NCI-H2081 (cell line): ENCODE measurements at regions not wholly inside any gene's neighbourhood (a gene's known extent, or its start where the extent isn't known, plus 50 kb on each side); places are given as distances from the start of the nearest gene placed in this dataset.
"Not testable (repeated sequence)": the region's sequence is repeated elsewhere in the genome, so short reads cannot be mapped to it uniquely, and the experiment has no call there.

ENCODE experiments used
- DNase-seq, 2 experiments: peaks; one replicate each; lab custom pipeline; 2025; lab: John Stamatoyannopoulos, UW

DNA sequence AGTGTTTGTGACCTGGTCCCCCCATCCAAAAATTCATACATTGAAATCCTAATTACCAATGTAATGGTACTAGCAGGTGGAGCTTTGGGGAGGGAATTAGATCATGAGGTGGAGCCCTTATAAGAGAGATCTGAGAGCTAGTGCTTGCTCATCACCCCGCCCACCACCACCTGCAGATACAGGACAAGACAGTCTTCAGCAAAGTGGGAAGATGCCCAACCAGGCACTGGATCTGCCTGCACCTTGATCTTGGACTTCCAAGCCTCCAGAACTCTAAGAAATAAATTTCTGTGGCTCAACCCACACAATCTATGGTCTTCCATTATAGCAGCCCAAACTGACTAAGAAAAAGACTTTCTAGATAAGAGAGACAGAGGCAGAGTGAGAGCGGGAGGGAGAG lies 343.4 kb downstream of the LRRIQ3 start:
- DNase-seq = no peak

DNA sequence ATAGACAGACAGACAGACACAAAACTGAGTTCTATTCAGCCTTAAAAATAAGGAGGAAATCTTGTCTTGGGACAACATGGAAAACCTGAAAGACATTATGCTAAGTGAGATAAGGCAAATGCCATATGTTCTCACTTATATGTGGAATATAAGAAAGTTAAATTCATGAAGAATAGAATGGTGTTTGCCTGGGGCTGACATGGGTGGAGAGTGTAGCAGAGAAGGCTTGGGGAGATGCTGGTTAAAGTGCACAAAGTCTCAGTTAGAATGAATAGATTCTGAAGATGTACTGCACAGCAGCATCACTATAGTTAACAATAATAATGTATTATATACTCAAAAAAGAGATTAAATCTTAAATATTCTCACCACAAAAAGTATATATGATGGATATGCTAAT lies 355.5 kb downstream of the LRRIQ3 start:
- DNase-seq = no peak

DNA sequence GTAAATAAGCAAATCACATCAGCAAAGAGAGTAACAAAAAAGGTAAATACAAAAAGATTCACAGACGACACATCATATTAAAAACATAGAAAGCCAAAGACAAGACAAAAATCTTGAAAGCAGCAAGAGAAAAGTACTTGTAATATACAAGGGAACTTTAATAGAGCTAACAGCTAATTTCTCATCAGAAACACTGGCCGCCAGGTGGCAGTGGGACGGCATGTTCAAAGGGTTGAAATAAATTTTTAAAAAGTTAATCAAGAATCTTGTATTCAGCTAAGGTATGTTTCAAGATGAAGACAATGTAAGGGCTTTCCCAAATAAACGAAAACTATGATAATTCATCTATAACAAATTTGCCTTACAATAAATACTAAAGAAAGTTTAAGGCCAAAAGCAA lies 358.1 kb downstream of the LRRIQ3 start:
- peak in 1 of 2 experiments; percentile 10 for DNase-seq

DNA sequence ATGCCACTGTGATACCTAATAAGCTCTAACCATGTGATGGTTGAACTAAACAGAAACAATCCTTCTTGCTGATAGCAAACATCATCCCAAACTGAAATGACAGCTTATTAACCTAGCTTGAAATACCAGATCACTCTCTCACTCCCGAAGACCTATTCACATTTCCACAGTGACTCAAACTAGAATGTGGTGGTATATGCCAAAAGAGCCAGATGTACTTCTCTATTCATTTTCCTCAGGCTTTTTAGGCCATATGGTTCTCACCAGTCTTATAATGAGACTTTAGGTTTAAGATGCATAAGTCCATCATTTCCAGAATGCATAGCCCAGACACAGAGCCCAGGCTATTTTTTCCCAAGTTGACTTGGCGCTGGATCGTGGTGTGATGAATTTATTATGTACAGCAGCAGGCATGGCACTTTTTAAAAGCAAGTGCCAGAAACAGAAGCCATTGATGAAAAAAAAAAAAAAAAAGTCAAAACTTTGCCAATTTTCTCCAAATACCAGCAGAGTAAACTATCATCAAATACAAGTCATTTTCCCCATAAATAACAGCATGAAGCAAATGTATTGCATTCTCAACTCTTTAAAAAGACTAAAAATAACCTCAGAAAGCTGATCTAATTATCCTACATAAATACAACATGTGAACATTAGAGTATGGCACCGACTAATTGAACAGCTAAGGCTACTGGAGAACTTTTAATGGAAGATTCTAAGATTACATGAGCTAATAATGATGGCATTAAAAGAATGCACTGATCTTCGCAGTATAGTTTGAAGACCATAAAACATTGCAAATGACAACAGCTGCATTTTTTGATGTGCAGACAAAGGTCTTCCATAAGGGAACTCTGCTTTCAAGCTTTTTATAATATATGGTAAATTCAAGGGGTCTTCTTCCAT lies 365.4 kb downstream of the LRRIQ3 start:
- DNase-seq = no peak

DNA sequence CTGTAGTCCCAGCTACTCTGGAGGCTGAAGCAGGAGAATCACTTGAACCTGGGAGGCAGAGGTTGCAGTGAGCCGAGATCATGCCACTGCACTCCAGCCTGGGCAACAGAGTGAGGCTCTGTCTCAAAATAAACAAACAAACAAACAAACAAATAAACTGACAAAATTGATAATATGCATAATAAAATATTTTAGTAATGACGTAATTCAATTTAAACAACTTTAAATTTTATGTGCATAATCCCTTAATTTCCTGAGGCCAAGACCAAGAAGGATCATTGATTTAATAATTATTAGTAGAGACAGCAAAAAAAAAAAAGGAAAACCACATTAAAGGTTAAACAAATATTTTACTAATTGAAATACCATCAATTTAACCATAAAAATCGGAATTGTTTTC lies 370.7 kb downstream of the LRRIQ3 start:
- not testable (repeated sequence) for DNase-seq

DNA sequence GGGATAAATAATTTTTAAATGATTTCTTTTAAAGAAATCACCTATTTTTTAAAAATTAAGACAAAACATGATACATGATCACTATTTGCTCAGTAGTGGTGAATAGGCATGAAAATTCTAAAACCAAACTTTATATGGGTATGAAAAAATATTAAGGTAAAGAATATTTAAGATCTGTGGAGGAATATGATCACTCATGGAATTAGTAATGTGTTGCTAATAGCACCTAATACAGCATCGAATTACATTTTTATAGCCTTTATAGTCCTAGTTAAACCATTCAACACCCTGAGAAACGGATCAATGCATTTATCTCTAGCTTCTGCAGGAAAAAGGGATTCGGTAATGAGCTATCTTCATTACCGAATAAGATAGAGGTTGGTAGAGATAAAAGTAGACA lies 373.9 kb downstream of the LRRIQ3 start:
- DNase-seq = no peak

DNA sequence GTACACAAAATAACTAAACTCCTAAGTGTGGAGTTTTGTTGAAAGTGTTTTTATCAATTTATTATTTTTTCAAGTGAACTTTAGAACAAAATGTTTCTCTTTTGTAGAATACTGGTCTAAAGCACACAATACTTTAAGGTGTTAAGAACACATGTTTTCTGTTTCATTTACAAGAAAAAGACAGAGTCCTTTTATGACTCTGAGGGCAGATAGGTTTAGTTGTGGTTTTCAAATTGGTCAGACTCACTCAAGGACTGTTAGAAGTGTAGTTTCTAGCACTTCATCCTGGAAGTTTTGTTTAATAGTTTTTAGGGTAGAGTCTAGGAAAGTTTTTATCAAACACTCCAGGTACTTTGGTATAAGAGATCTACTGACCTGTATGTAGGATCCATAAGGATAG lies 376.5 kb downstream of the LRRIQ3 start:
- DNase-seq = no peak

DNA sequence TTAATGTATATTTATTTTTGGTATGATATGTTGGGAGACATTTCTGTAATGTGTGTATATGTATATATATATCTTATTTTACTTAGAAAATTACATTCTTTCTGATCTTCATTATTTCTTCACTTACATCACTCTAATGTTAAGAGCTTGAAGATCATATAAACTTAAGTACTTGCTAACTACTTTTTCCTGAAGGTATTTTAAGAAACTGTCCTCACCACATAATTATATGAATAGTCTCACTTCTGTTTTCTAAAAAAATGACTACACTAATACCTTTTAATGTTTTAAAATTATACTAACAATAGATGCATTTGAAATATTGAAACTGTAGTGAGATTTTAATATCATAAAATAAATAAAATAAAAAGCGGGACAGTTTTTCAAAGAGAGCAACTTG lies 377.1 kb downstream of the LRRIQ3 start:
- no peak for DNase-seq

DNA sequence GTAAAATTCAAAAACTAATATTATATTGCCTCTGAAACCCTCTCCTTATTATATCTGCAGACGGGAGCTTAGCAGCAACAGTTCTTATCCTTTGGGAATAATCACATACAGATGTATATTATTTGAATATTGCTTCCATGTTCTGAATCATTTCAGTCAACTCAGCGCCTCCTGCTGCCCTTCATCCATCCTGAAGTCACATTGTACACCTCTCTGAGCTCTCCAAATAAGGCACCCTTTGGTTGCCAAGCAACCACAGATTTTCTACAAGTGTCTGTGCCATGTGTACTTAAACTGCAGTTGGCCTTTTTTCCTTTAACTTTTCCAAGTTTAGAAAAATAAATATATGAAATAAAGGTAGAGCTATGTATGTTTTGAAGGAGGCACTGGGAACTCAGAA lies 384.3 kb downstream of the LRRIQ3 start:
- peak in 1 of 2 experiments; percentile 4 for DNase-seq

DNA sequence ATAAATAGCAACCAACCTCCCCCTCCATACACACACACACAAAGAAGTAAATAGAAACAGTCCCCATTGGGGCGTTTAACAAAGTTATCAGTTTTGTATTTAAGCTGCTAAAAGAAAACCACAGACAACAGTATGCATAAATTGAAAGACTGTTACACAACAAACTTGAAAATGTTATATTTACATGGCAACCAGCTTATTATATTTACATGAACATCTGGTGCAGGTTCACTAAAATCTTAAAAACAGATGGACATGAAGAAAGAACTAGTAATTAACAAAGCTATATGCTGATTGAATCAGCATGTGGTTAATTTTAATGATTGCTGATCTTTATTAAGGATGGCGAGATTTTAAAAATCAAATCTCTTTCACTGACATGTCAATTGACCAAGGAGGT lies 384.7 kb downstream of the LRRIQ3 start:
- DNase-seq = no peak

DNA sequence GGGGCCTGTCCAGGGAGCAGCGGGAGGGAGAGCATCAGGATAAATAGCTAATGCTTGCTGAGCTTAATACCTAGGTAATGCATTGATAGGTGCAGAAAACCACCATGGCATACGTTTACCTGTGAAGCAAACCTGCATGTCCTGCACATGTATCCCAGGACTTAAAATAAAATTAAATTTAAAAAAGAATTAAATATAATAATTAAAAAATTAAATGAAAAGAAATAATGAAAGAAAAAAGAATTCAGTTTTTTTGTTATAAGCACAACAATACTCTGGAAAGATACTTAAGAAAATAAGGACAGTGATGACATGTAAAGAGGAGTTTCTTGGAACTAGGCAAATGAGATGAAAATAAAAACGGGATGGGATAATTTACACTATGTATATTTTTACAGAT lies 386.2 kb downstream of the LRRIQ3 start:
- DNase-seq = no peak

DNA sequence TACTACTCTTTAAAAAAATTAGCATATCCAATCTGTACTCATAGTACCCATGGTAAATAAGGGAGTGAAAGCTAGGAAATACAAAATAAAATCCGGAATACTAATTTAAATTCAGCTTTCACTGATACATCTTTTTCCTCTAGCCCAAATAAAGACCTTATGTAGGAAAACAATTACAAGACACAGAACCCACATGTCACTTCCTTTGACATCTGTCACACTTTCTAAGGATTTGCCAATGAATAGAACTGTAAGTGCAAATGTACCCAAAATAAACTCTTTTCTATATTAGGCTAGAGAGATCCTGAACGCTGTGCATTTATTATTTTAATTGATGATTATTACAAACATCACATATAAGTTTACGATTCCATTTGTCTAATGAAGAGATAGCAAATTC lies 393.0 kb downstream of the LRRIQ3 start:
- DNase-seq = no peak

DNA sequence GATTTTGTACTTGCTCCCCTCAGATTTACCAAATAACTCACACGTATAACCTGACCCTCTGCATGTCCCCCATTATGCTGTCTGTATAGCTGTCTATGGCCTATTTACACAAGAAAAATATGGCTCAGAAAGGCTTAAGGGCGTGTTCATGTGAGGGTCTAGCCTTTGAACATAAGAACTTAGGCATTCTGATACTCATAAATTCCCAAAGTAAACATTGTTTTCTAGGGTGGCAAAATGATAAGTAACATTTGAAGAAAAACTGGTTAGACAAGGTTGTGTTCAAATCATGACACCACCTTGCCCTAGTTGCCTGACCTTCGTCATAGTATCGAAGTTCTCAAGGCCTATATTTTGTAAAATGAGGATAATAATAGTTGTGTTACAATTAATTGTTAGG lies 394.6 kb downstream of the LRRIQ3 start:
- no peak for DNase-seq

DNA sequence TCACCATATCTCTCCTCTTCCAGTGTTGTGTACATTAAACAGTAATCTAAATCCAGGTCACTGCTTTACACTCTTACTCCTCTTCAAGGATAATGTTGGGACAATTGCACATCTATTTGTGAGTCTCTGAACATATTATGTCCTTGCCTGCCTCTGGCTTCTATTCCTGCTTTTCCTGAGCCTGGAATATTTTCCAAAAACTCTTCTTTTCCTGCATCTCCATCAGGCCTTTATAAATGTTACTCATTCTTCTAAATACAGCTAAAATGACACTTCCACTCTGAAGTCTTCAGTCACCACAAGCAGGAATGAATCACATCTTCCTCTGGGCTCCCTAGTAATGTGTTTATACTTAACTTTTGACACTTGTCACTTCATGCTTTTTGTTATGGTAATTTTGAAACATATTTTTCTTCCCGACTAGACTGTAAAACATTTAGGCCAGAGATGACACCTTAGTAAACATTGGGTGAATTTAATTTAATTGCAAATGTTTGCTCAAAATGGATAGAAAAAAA lies 396.0 kb downstream of the LRRIQ3 start:
- DNase-seq = no peak

DNA sequence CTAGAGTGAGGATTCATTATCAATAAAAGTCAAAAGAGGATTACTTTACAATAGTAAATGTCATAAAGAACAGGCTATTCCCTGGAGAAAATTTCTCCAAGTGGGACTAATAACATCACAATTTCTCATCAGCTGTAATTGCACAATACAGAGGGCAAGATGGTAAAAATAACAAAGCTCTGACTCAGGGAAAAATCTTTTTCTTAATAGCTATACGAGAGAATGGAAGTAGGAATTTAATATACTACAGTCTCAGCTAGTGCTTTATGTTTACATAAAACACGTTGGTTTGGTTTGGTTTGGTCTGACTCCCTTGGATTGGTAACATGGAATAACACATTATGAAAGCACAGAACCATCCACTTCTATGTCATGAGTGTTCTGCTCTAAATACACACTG lies 397.6 kb downstream of the LRRIQ3 start:
- DNase-seq = no peak

DNA sequence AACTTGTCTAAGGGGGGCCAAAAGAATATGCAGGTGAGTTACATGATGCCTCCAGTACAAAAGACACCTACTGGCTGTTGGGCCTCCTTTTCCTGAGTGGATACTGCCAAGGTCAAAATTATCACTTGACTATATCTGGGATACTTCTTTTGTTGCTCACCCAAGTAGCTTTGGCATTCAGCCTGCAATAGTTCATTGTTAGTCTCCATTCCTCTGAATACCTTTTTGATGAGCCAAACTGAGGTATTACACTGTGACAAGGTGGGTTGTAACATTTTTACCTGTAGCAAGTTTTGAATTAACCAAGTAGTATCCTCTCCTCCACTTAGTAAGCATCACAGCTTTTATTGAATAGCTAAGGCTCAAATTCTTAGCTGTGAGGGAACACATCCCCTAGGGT lies 408.0 kb downstream of the LRRIQ3 start:
- no peak for DNase-seq

DNA sequence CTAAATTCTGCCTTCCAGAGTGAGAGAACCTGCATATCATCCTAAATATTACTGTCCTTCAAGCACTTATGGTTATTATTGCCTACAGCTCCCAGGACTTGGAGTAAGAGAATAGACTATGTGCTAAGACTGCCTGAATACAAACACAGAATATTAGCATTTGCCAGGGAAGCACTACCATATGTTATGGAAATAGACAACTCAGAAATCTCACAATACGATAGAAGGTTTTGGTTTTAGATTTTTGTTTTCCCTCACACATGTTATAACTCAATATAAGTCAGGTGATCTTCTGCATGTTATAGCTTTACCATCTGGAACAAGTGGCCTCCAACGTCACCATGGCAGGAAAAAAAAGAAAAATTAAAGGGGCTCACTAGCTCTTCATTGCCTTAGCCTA lies 413.9 kb downstream of the LRRIQ3 start:
- no peak for DNase-seq

DNA sequence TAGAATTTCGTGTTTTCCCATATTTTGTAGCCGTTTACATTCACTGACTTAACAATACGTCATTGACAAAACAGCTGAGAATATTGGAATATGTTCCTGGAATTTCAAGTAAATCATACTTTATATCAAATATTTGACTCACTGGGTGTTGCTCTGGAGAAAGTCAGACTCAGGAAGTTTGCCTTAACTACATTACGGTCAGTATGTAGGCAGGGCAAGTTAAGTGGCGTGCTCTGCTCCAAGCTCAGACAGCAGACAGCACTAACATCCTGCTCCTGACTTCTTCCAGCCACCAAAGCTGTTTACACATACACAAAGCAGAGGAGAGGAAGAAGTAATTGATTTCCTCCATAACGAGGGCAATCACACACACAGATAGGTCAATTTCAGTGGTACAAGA lies 414.6 kb downstream of the LRRIQ3 start:
- DNase-seq = no peak

DNA sequence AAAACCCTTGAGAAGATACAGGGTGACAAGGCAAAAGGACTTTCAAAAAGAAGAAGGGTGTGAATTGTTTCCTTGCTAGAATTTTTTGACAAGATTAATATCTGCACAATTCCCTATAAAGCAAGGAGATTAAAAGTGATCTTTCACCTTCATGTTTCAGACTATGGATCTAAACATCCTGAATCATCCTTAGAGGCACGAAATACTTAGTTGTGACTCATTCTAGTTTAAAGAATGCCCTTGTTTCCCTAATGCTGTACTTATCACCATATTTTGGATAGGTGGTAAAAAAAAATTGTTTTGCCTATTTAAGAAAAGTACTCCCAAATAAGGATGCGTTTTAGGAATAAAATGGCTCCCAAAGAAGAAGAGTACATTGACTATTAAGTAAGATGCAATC lies 415.1 kb downstream of the LRRIQ3 start:
- no peak for DNase-seq

DNA sequence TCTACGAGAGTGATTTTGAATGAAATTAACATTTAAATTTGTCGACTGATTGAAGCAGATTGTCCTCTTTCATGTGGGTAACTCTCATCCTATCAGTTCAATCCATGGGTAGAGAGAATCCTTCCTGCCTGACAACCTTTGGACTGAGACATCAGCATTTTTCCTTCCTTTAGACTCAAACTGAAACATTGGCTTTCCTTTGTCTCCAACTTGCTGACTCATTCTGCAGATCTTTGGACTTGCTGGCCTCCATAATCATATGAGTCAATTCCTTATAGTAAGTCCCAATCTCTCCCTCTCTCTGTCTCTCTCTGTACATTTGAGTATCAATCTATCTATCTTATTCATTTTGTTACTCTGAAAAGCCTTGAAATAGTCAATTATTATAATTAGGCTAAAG lies 416.7 kb downstream of the LRRIQ3 start:
- no peak for DNase-seq

DNA sequence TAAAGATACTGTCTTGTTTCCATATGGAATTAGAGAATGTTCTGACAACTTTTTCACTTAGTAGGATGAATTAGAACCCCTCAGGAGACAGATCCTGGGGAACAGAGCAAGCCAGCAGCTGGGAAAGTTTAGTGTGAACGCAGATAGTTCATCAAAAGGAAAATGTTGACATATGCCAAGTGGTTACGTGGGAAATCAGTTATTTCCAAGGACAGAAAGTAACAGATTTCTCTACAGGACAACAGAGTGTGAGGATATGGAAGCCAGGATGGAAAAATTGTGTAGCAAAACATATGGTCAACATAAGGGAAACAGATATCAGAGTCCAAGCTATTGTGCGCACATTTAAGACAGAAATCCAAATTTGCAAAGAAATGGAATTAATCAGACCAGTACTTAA lies 419.5 kb downstream of the LRRIQ3 start:
- no peak for DNase-seq

DNA sequence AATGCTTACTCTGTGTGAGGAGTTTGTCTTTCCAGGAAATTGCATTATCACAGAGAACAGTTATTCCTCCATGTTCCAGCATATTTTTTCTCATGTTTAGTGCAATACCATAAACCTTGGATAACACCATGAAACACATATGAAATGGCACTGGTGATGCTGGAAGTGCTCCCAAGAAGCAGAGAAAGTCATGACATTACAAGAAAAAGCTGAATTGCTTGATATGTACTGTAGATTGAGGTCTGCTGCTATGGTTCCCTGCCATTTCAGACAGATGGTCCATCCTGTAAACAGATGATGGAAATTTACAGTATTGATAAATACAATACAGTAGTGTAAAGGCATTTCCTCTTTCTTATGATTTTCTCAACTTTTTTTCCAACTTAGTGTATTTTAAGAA lies 422.1 kb downstream of the LRRIQ3 start:
- no peak for DNase-seq

DNA sequence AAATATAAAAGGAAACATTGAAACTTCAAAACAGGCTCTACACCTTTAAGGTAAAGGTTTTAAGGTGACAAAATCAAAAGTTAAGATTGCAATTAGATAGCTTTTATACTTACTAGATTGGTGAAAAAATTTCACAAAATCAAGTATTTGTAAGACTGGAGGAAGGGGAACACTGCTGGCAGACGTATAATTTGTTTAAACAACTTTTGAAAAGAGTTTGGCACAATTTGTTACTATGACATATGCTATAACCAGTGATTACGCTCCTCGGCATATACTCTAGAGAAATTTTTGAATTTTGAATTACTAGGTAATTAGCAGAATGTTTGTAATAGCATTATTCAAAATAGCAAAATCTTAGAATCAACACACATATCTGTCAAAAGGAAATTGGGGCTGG lies 425.0 kb downstream of the LRRIQ3 start:
- peak in 1 of 2 experiments; percentile 39 for DNase-seq

DNA sequence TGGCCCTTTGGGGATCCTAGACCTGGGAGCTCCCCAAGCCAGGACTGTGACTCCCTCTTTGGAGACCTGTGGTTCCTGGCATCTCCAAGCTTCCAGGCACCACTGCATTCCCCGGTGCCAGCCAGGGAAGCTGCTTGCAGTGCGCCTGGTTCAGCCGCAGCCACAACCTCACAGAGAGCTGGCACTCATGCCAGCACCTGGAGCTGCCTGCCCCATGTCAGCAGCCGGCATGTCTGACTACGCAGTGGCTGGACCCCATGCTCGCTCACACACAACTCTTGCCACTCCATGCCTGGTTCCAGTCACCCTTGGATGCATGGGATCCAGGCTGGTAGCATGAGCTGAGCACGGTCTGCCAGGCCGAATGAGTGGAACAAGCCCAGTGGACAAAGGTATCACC lies 426.6 kb downstream of the LRRIQ3 start:
- DNase-seq = no peak
